ENCODE measurements at regions not wholly inside any gene's neighbourhood (a gene's known extent, or its start where the extent isn't known, plus 50 kb on each side); places are given as distances from the start of the nearest gene placed in this dataset.

GRCh38 chr6:167442245-167442644, 117.4 kb downstream of the TTLL2 start:
- H3K4me3 ChIP-seq (IDR thresholded peaks at IDR 0.05; ENCODE audit: insufficient read depth, low read depth, low read length): no peak overlapping the region
- no peak overlapping the region for H3K9ac ChIP-seq
- TF ChIP-seq, protein P1, sequence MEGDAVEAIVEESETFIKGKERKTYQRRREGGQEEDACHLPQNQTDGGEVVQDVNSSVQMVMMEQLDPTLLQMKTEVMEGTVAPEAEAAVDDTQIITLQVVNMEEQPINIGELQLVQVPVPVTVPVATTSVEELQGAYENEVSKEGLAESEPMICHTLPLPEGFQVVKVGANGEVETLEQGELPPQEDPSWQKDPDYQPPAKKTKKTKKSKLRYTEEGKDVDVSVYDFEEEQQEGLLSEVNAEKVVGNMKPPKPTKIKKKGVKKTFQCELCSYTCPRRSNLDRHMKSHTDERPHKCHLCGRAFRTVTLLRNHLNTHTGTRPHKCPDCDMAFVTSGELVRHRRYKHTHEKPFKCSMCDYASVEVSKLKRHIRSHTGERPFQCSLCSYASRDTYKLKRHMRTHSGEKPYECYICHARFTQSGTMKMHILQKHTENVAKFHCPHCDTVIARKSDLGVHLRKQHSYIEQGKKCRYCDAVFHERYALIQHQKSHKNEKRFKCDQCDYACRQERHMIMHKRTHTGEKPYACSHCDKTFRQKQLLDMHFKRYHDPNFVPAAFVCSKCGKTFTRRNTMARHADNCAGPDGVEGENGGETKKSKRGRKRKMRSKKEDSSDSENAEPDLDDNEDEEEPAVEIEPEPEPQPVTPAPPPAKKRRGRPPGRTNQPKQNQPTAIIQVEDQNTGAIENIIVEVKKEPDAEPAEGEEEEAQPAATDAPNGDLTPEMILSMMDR (conservative IDR thresholded peaks at IDR 0.05; ENCODE audit: low read depth, low read length): no peak
- no peak overlapping the region for H3K4me2 ChIP-seq
- no peaks in the 10 kb centered on the region for H4K20me1 ChIP-seq (ENCODE audit: insufficient read depth)
- H3K4me1 ChIP-seq (ENCODE audit: low read depth, poor library complexity, severe bottlenecking): no peaks in the 10 kb centered on the region
- H3K27me3 ChIP-seq (ENCODE audit: insufficient read depth, low read depth): no peaks in the 10 kb centered on the region
- no peak overlapping the region for H2AFZ ChIP-seq (ENCODE audit: low read depth)
- no peaks in the 10 kb centered on the region for H3K36me3 ChIP-seq (ENCODE audit: insufficient read depth)
- no peak overlapping the region for H3K27ac ChIP-seq
- H3K79me2 ChIP-seq (ENCODE audit: insufficient read depth, low read depth): no peaks in the 10 kb centered on the region

DNA sequence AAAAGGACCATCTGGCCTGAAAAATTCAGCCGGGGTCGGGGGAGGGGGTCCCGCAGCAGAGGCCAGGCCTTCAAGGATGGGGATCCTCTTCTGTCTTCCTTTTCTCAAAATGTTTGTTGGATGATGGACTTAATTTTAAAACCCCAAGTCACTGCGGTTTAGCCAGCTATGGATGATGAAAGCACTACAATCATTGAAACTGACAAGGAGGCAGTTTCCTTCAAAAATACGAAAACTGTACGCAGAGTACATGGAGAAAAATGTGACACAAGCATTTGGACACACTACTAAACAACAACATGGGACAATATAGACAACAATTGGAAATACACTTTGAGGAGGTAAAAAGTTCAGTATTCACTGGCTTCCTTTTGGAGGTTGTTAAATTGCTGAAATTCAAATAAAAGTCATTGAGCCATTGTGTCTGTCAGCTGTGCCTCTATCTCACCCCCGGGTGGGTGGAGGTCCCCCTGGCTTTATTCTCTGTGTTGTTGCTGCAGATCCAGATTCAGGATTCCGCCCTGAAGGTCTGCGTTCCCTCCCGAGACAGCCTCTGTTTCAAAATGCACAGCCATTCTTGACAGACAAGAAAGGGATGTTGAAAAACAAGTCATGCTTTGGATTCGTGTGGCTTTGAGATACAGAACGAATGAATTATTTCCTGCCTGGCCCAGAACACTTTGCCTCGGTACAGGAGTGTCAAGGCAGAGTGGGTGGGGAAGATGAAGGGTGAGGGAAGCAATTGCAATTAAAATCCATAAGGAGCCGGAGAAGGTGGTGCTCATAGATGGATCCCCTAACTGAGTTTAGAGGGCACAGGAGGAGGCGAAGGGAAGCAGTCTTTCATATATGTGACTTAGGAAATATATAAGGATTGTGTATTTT, 118.2 kb downstream of the TTLL2 start:
- no peaks in the 10 kb centered on the region for H3K4me1 ChIP-seq (ENCODE audit: low read depth, poor library complexity, severe bottlenecking)
- no peaks in the 10 kb centered on the region for H4K20me1 ChIP-seq (ENCODE audit: insufficient read depth)
- H3K27me3 ChIP-seq (ENCODE audit: insufficient read depth, low read depth): no peaks in the 10 kb centered on the region

GRCh38 chr6:167444602-167445346, 119.9 kb downstream of the TTLL2 start:
- H3K27ac ChIP-seq: no peak overlapping the region
- no peak overlapping the region for H2AFZ ChIP-seq (ENCODE audit: low read depth)
- H3K9ac ChIP-seq: no peak overlapping the region
- no peak overlapping the region for H3K4me2 ChIP-seq
- H4K20me1 ChIP-seq (ENCODE audit: insufficient read depth): no peaks in the 10 kb centered on the region
- H3K4me1 ChIP-seq (ENCODE audit: low read depth, poor library complexity, severe bottlenecking): no peaks in the 10 kb centered on the region
- TF ChIP-seq, protein P1 (conservative IDR thresholded peaks at IDR 0.05; ENCODE audit: low read depth, low read length): no peak
- H3K79me2 ChIP-seq (ENCODE audit: insufficient read depth, low read depth): no peaks in the 10 kb centered on the region
- no peaks in the 10 kb centered on the region for H3K36me3 ChIP-seq (ENCODE audit: insufficient read depth)
- no peak overlapping the region for H3K4me3 ChIP-seq (IDR thresholded peaks at IDR 0.05; ENCODE audit: insufficient read depth, low read depth, low read length)
- no peaks in the 10 kb centered on the region for H3K27me3 ChIP-seq (ENCODE audit: insufficient read depth, low read depth)

More for the DNA sequence above, 118.2 kb downstream of the TTLL2 start:
- no peaks in the 10 kb centered on the region for H3K36me3 ChIP-seq (ENCODE audit: insufficient read depth)
- H3K9ac ChIP-seq: no peak overlapping the region
- TF ChIP-seq, protein P1 (conservative IDR thresholded peaks at IDR 0.05; ENCODE audit: low read depth, low read length): no peak
- no peak overlapping the region for H3K4me2 ChIP-seq
- no peak overlapping the region for H2AFZ ChIP-seq (ENCODE audit: low read depth)
- no peak overlapping the region for H3K27ac ChIP-seq
- H3K79me2 ChIP-seq (ENCODE audit: insufficient read depth, low read depth): no peaks in the 10 kb centered on the region
- no peak overlapping the region for H3K4me3 ChIP-seq (IDR thresholded peaks at IDR 0.05; ENCODE audit: insufficient read depth, low read depth, low read length)

DNA sequence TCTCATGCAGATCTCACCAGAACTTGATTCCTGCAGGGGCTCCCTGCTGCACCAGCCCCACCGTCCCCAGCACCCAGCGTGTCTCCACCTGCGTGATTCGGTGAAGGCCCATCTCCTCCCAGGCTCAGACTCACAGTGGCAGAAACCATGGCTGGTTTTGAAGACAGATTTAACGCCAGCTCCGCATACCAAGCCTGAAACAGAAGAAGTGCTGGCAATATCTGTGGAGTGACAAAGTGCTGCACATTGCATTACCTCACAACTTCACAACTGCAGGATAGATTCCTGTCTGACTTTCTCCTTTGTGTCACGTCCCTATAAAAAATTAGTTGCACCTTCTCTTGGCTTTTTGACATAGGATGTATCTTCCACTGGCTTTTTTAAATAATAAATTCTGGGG, 120.7 kb downstream of the TTLL2 start:
- no peak overlapping the region for H3K27ac ChIP-seq
- H4K20me1 ChIP-seq (ENCODE audit: insufficient read depth): no peaks in the 10 kb centered on the region
- H3K4me2 ChIP-seq: no peak overlapping the region
- TF ChIP-seq, protein P1 (conservative IDR thresholded peaks at IDR 0.05; ENCODE audit: low read depth, low read length): no peak
- H2AFZ ChIP-seq (ENCODE audit: low read depth): no peak overlapping the region
- no peaks in the 10 kb centered on the region for H3K36me3 ChIP-seq (ENCODE audit: insufficient read depth)
- no peaks in the 10 kb centered on the region for H3K4me1 ChIP-seq (ENCODE audit: low read depth, poor library complexity, severe bottlenecking)
- no peaks in the 10 kb centered on the region for H3K27me3 ChIP-seq (ENCODE audit: insufficient read depth, low read depth)
- H3K79me2 ChIP-seq (ENCODE audit: insufficient read depth, low read depth): no peaks in the 10 kb centered on the region
- no peak overlapping the region for H3K4me3 ChIP-seq (IDR thresholded peaks at IDR 0.05; ENCODE audit: insufficient read depth, low read depth, low read length)
- H3K9ac ChIP-seq: no peak overlapping the region

Measured in KMS-11 (cell line).